Trophoblast cell (in vitro differentiated cells and primary cell): ENCODE measurements at regions not wholly inside any gene's neighbourhood (a gene's known extent, or its start where the extent isn't known, plus 50 kb on each side); places are given as distances from the start of the nearest gene placed in this dataset.

ENCODE experiments used
- DNase-seq, 2 donors: peaks; one replicate each; pipeline ENCODE4 v3.0.0-alpha.2; 2016
- H2AFZ ChIP-seq: 2 replicates; pipeline ENCODE4 v1.6.1; 2013; ENCODE audit warnings: low read length, moderate library complexity, mild to moderate bottlenecking; ENCODE audit not compliant: insufficient read depth, poor library complexity
- H2AK5ac ChIP-seq: 2 replicates; pipeline ENCODE4 v1.6.1; 2013; ENCODE audit warnings: mild to moderate bottlenecking, low read length
- H2BK120ac ChIP-seq: 2 replicates; pipeline ENCODE4 v1.6.1; 2013; ENCODE audit warnings: low read length, mild to moderate bottlenecking, moderate library complexity; ENCODE audit not compliant: insufficient read depth, poor library complexity
- H2BK12ac ChIP-seq: 2 replicates; pipeline ENCODE4 v1.6.1; 2013; ENCODE audit warnings: mild to moderate bottlenecking, low read length, moderate library complexity
- H2BK5ac ChIP-seq: 2 replicates; pipeline ENCODE4 v1.6.1; 2013; ENCODE audit warnings: low read length, low read depth, moderate library complexity, mild to moderate bottlenecking; ENCODE audit not compliant: poor library complexity
- H3K14ac ChIP-seq: 2 replicates; pipeline ENCODE4 v1.6.1; 2013; ENCODE audit warnings: mild to moderate bottlenecking, low read length
- H3K18ac ChIP-seq: 2 replicates; pipeline ENCODE4 v1.6.1; 2013; ENCODE audit warnings: mild to moderate bottlenecking, low read length
- H3K23ac ChIP-seq: 2 replicates; pipeline ENCODE4 v1.6.1; 2013; ENCODE audit warnings: low read length
- H3K27ac ChIP-seq: 2 replicates; pipeline ENCODE4 v1.5.1; 2013; ENCODE audit warnings: low read depth, mild to moderate bottlenecking, inconsistent platforms, low read length, moderate library complexity
- H3K27me3 ChIP-seq: 2 replicates; pipeline ENCODE4 v1.6.1; 2013; ENCODE audit warnings: inconsistent platforms, mild to moderate bottlenecking, low read length, moderate library complexity; ENCODE audit not compliant: insufficient read depth
- H3K36me3 ChIP-seq, 2 experiments: 1 replicate in 1 of 2; 2 replicates in 1 of 2; pipeline ENCODE4 v1.6.1; 2013; ENCODE audit warnings: low read length in 2 of 2, mild to moderate bottlenecking in 2 of 2, moderate library complexity in 1 of 2; ENCODE audit not compliant: insufficient read depth in 2 of 2, control insufficient read depth in 1 of 2
- H3K4ac ChIP-seq: 2 replicates; pipeline ENCODE4 v1.6.1; 2013; ENCODE audit warnings: low read depth, mild to moderate bottlenecking, low read length, moderate library complexity
- H3K4me1 ChIP-seq, 2 experiments: 1 replicate in 1 of 2; 2 replicates in 1 of 2; pipeline ENCODE4 v1.6.1; 2013; ENCODE audit warnings: low read length in 2 of 2, mild to moderate bottlenecking in 2 of 2, moderate library complexity in 1 of 2; ENCODE audit not compliant: insufficient read depth in 2 of 2, control insufficient read depth in 1 of 2
- H3K4me2 ChIP-seq: 2 replicates; pipeline ENCODE4 v1.6.1; 2013; ENCODE audit warnings: inconsistent platforms, mild to moderate bottlenecking, low read length, moderate library complexity
- H3K4me3 ChIP-seq: 2 replicates; pipeline ENCODE4 v1.5.1; 2013; ENCODE audit warnings: mild to moderate bottlenecking, low read depth, low read length, inconsistent platforms
- H3K79me1 ChIP-seq: one replicate; pipeline ENCODE4 v1.6.1; 2013; ENCODE audit warnings: low read length
- H3K79me2 ChIP-seq: 2 replicates; pipeline ENCODE4 v1.6.1; 2013; ENCODE audit warnings: low read length, mild to moderate bottlenecking; ENCODE audit not compliant: control insufficient read depth, insufficient read depth, poor library complexity
- H3K9ac ChIP-seq: 2 replicates; pipeline ENCODE4 v1.6.1; 2013; ENCODE audit warnings: mild to moderate bottlenecking, low read length
- H3K9me3 ChIP-seq: 2 replicates; pipeline ENCODE4 v1.6.1; 2013; ENCODE audit warnings: low read depth, mild to moderate bottlenecking, control low read depth, inconsistent platforms, low read length; ENCODE audit not compliant: insufficient read depth
- H4K12ac ChIP-seq: 2 replicates; pipeline ENCODE4 v1.6.1; 2013; ENCODE audit warnings: low read depth, mild to moderate bottlenecking, low read length, moderate library complexity
- H4K8ac ChIP-seq: 2 replicates; pipeline ENCODE4 v1.6.1; 2013; ENCODE audit warnings: low read depth, mild to moderate bottlenecking, low read length, moderate library complexity
- H4K91ac ChIP-seq: one replicate; pipeline ENCODE4 v1.6.1; 2013; ENCODE audit warnings: low read depth, mild to moderate bottlenecking, low read length, moderate library complexity
- WGBS: extraction: QIAGEN DNeasy Blood & Tissue Kit; methylation state at CpG from one replicate; pipeline ENCODE4 v1.1.7; 2013; ENCODE audit warnings: missing lambda C conversion rate; ENCODE audit not compliant: insufficient read length, insufficient coverage; ENCODE audit errors: extremely low coverage; 5-methylcytosine and 5-hydroxymethylcytosine counted together

- Histone ChIP-seq H3K36me3 (no peaks in the 10 kb centered on the region), H3K79me2 (no peaks in the 10 kb centered on the region), H3K79me1 (no peaks in the 10 kb centered on the region), H2BK12ac (no peak overlapping the region), H2AFZ (no peak overlapping the region), H2BK120ac (no peak overlapping the region), H2BK5ac (no peak overlapping the region), H4K8ac (no peak overlapping the region), H3K4me2 (peak overlapping the region; percentile 36), H4K12ac (no peak overlapping the region), H3K4ac (no peak overlapping the region), H3K4me1 (no peaks in the 10 kb centered on the region), H2AK5ac (no peak overlapping the region), H3K27ac (no peak overlapping the region), H3K4me3 (no peak overlapping the region), H4K91ac (no peak overlapping the region), H3K18ac (no peak overlapping the region), H3K9ac (no peak overlapping the region), H3K9me3 (no peaks in the 10 kb centered on the region), H3K27me3 (no peaks in the 10 kb centered on the region), H3K23ac (no peak overlapping the region), H3K14ac (no peak overlapping the region)
- WGBS, result no CpG with 5 or more reads among the region's 34 CpGs
- no peak for DNase-seq
Measured at GRCh38 chr5:2205596-2206226, 323.0 kb upstream of the IRX4 start.

DNA sequence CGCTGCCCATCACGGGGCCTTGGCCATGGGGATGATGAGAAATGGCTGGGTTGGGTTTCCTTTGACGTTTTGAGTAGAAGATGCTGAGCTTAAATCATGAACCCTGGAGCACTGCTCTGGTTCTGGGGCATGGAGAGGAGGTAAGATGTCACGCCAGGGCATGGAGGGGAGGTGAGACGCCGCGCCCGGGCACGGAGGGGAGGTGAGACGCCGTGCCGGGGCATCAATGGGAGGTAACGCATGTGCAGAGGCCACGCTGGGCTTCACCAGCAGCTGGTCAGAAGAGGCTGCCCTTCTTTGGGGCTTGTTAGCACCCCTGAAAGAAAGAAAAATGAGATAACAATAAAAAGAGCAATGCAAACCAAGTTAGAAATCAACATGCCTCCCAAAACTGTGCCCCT is 322.5 kb upstream of the IRX4 start:
- H3K4me3 ChIP-seq, result no peak overlapping the region
- no peak overlapping the region for H4K8ac ChIP-seq
- H3K79me1 ChIP-seq, result no peaks in the 10 kb centered on the region
- H3K18ac ChIP-seq, result no peak overlapping the region
- no peaks in the 10 kb centered on the region for H3K27me3 ChIP-seq
- no peak overlapping the region for H4K12ac ChIP-seq
- no peak overlapping the region for H4K91ac ChIP-seq
- H3K27ac ChIP-seq, result no peak overlapping the region
- no peak overlapping the region for H2AFZ ChIP-seq
- H3K9ac ChIP-seq, result no peak overlapping the region
- H3K79me2 ChIP-seq, result no peaks in the 10 kb centered on the region
- no CpG with 5 or more reads among the region's 14 CpGs for WGBS
- H2BK5ac ChIP-seq, result no peak overlapping the region
- H3K14ac ChIP-seq, result no peak overlapping the region
- no peaks in the 10 kb centered on the region for H3K36me3 ChIP-seq
- no peak overlapping the region for H3K4me2 ChIP-seq
- H2AK5ac ChIP-seq, result no peak overlapping the region
- no peaks in the 10 kb centered on the region for H3K4me1 ChIP-seq
- DNase-seq, result no peak
- no peak overlapping the region for H3K4ac ChIP-seq
- no peak overlapping the region for H3K23ac ChIP-seq
- no peak overlapping the region for H2BK120ac ChIP-seq
- H2BK12ac ChIP-seq, result no peak overlapping the region
- H3K9me3 ChIP-seq, result no peaks in the 10 kb centered on the region

GRCh38 chr5:2204366-2205184 is 321.9 kb upstream of the IRX4 start:
- DNase-seq, result no peak
- H3K14ac ChIP-seq, result no peak overlapping the region
- no peak overlapping the region for H4K91ac ChIP-seq
- H3K4me1 ChIP-seq, result no peaks in the 10 kb centered on the region
- no peak overlapping the region for H3K4ac ChIP-seq
- H2BK5ac ChIP-seq, result no peak overlapping the region
- WGBS, result no CpG with 5 or more reads among the region's 21 CpGs
- H2AFZ ChIP-seq, result no peak overlapping the region
- no peak overlapping the region for H2BK120ac ChIP-seq
- H3K23ac ChIP-seq, result no peak overlapping the region
- H3K36me3 ChIP-seq, result no peaks in the 10 kb centered on the region
- no peak overlapping the region for H2AK5ac ChIP-seq
- no peak overlapping the region for H3K18ac ChIP-seq
- H3K79me2 ChIP-seq, result no peaks in the 10 kb centered on the region
- H4K12ac ChIP-seq, result no peak overlapping the region
- H3K79me1 ChIP-seq, result no peaks in the 10 kb centered on the region
- H2BK12ac ChIP-seq, result no peak overlapping the region
- H3K9ac ChIP-seq, result no peak overlapping the region
- no peak overlapping the region for H3K4me3 ChIP-seq
- H3K9me3 ChIP-seq, result no peaks in the 10 kb centered on the region
- no peak overlapping the region for H3K4me2 ChIP-seq
- no peaks in the 10 kb centered on the region for H3K27me3 ChIP-seq
- no peak overlapping the region for H3K27ac ChIP-seq
- H4K8ac ChIP-seq, result no peak overlapping the region

DNA sequence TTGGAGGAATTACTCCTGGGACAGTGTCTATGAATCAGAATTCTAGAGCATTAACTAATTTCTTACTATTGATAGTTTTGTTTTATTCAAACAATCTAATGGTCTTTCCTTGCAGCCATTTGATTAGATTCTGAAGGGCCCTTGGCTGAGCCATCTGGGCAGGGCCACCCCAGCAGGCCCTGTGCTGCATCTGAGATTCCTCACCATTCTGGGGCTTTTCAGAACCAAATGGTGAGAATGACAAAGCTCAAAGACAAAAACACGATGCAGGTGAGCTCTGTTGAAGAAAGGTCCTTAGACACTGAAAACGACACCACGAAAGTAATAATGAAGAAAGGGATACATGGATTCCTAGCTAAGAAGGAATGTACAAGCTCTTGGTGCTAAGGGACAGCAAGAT is 321.0 kb upstream of the IRX4 start:
- no peaks in the 10 kb centered on the region for H3K27me3 ChIP-seq
- H3K4me2 ChIP-seq, result no peak overlapping the region
- H3K23ac ChIP-seq, result no peak overlapping the region
- no peak overlapping the region for H2BK5ac ChIP-seq
- no peak overlapping the region for H2BK120ac ChIP-seq
- no peaks in the 10 kb centered on the region for H3K79me2 ChIP-seq
- no peak overlapping the region for H3K18ac ChIP-seq
- no peak overlapping the region for H2AK5ac ChIP-seq
- no peak overlapping the region for H2AFZ ChIP-seq
- no CpG with 5 or more reads among the region's 3 CpGs for WGBS
- H3K79me1 ChIP-seq, result no peaks in the 10 kb centered on the region
- no peaks in the 10 kb centered on the region for H3K4me1 ChIP-seq
- no peak overlapping the region for H4K12ac ChIP-seq
- no peak overlapping the region for H3K4ac ChIP-seq
- no peak overlapping the region for H3K9ac ChIP-seq
- no peak overlapping the region for H4K8ac ChIP-seq
- no peak overlapping the region for H4K91ac ChIP-seq
- no peak for DNase-seq
- H3K14ac ChIP-seq, result no peak overlapping the region
- H3K4me3 ChIP-seq, result no peak overlapping the region
- no peaks in the 10 kb centered on the region for H3K36me3 ChIP-seq
- no peaks in the 10 kb centered on the region for H3K9me3 ChIP-seq
- H3K27ac ChIP-seq, result no peak overlapping the region
- no peak overlapping the region for H2BK12ac ChIP-seq
